Smooth muscle cell (in vitro differentiated cells): ENCODE measurements at regions not wholly inside any gene's neighbourhood (a gene's known extent, or its start where the extent isn't known, plus 50 kb on each side); places are given as distances from the start of the nearest gene placed in this dataset.

Source experiments
- DNase-seq: peaks from one replicate; lab custom pipeline; 2025; ENCODE audit not compliant: unreplicated experiment; lab: John Stamatoyannopoulos, UW
- H2AFZ ChIP-seq: fragments of 200-600 bp; sonication (generic); 2 replicates; pipeline ENCODE4 v1.6.0; 2016; ENCODE audit warnings: antibody characterized with exemption, low read depth, mild to moderate bottlenecking
- H3F3A ChIP-seq: fragments of 200-600 bp; sonication (generic); 2 replicates; pipeline ENCODE4 v1.6.0; 2017; ENCODE audit warnings: antibody characterized with exemption, low read depth
- H3K27ac ChIP-seq: fragments of 200-600 bp; sonication (generic); 2 replicates; pipeline ENCODE4 v1.5.1; 2016; ENCODE audit warnings: low read depth, mild to moderate bottlenecking
- H3K27me3 ChIP-seq: fragments of 200-600 bp; sonication (generic); 2 replicates; pipeline ENCODE4 v1.6.1; 2016; ENCODE audit warnings: low read depth, mild to moderate bottlenecking
- H3K36me3 ChIP-seq: fragments of 200-600 bp; sonication (generic); 2 replicates; pipeline ENCODE4 v1.5.1; 2016; ENCODE audit warnings: low read depth
- H3K4me1 ChIP-seq: fragments of 200-600 bp; sonication (generic); 2 replicates; pipeline ENCODE4 v1.5.1; 2016; ENCODE audit warnings: low read depth
- H3K4me2 ChIP-seq: fragments of 200-600 bp; sonication (generic); 2 replicates; pipeline ENCODE4 v1.6.0; 2016; ENCODE audit warnings: mild to moderate bottlenecking
- H3K4me3 ChIP-seq: fragments of 200-600 bp; sonication (generic); 2 replicates; pipeline ENCODE4 v1.5.1; 2016; ENCODE audit warnings: mild to moderate bottlenecking
- H3K79me2 ChIP-seq: fragments of 200-600 bp; sonication (generic); 2 replicates; pipeline ENCODE4 v1.6.0; 2016; ENCODE audit warnings: low read depth, mild to moderate bottlenecking
- H3K9ac ChIP-seq: fragments of 200-600 bp; sonication (generic); 2 replicates; pipeline ENCODE4 v1.6.0; 2016; ENCODE audit warnings: low read depth
- H3K9me3 ChIP-seq: fragments of 200-600 bp; sonication (generic); replicated peaks from 2 replicates; pipeline ENCODE4 v1.5.1; 2016; ENCODE audit warnings: low read depth
- H4K20me1 ChIP-seq: fragments of 200-600 bp; sonication (generic); 2 replicates; pipeline ENCODE4 v1.6.0; 2016; ENCODE audit warnings: low read depth
- CTCF ChIP-seq: fragments of 200-600 bp; sonication (generic); IDR thresholded peaks from 2 replicates; pipeline ENCODE4 v1.5.1; 2017; ENCODE audit warnings: borderline replicate concordance, mild to moderate bottlenecking, antibody characterized with exemption; ENCODE audit not compliant: insufficient read depth, poor library complexity, severe bottlenecking
- WGBS: methylation state at CpG from one replicate; pipeline ENCODE4 v1.1.7; 2016; ENCODE audit warnings: low lambda C conversion rate; 5-methylcytosine and 5-hydroxymethylcytosine counted together

GRCh38 chr18:22822841-22823508 lies 110.2 kb upstream of the RBBP8 start:
- no peak for TF ChIP-seq CTCF
- peaks cover 11% of the 10 kb centered on the region for H3K4me1 ChIP-seq
- H3F3A ChIP-seq = no peaks in the 10 kb centered on the region
- H4K20me1 ChIP-seq = no peaks in the 10 kb centered on the region
- no peak overlapping the region for H3K27ac ChIP-seq
- H3K27me3 ChIP-seq = no peaks in the 10 kb centered on the region
- no peak overlapping the region for H3K4me3 ChIP-seq
- no peaks in the 10 kb centered on the region for H3K79me2 ChIP-seq
- no peaks in the 10 kb centered on the region for H3K9me3 ChIP-seq
- WGBS = 94% methylated on average over 3 of the region's 3 CpGs
- no peaks in the 10 kb centered on the region for H3K36me3 ChIP-seq
- no peak overlapping the region for H2AFZ ChIP-seq
- H3K9ac ChIP-seq = no peak overlapping the region
- H3K4me2 ChIP-seq = no peak overlapping the region
- no peak for DNase-seq

- Histone ChIP-seq H3K4me1 (peaks cover 6% of the 10 kb centered on the region), H3K27ac (no peak overlapping the region), H3K79me2 (no peaks in the 10 kb centered on the region), H3K27me3 (no peaks in the 10 kb centered on the region), H3K4me2 (no peak overlapping the region), H3K36me3 (no peaks in the 10 kb centered on the region), H3K4me3 (no peak overlapping the region), H4K20me1 (no peaks in the 10 kb centered on the region), H3F3A (no peaks in the 10 kb centered on the region), H3K9me3 (no peaks in the 10 kb centered on the region), H3K9ac (no peak overlapping the region), H2AFZ (no peak overlapping the region)
- 71% methylated on average over 4 of the region's 4 CpGs for WGBS
- DNase-seq = no peak
- TF ChIP-seq CTCF = no peak
Measured at GRCh38 chr18:22826726-22827125, 106.4 kb upstream of the RBBP8 start.

DNA sequence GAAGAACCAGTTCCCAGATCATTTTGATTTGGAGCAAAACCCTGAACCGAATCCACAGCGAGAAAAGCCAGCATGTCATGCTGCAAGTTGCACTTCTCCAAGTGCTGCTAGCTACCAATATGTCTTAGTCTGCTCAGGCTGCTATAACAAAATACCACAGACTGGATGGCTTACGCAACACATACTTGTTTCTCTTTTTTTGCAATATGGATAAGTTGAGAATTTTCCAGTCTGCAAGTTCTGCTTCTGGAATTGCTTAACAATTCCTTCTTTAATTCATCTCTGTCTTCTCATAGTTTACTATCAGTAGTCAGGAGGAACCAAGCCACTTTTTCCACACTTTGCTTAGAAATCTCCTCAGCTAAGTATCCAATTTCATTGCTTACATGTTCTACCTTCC lies 105.9 kb upstream of the RBBP8 start:
- no peak overlapping the region for H3K27ac ChIP-seq
- TF ChIP-seq CTCF = no peak
- no peak overlapping the region for H3K4me3 ChIP-seq
- no peaks in the 10 kb centered on the region for H3K27me3 ChIP-seq
- no peak overlapping the region for H2AFZ ChIP-seq
- H3K4me2 ChIP-seq = no peak overlapping the region
- H3K79me2 ChIP-seq = no peaks in the 10 kb centered on the region
- H3K9ac ChIP-seq = no peak overlapping the region
- DNase-seq = no peak
- no peaks in the 10 kb centered on the region for H3K9me3 ChIP-seq
- no peaks in the 10 kb centered on the region for H3K36me3 ChIP-seq
- 95% methylated on average over 3 of the region's 3 CpGs for WGBS
- H3K4me1 ChIP-seq = peaks cover 1% of the 10 kb centered on the region
- H3F3A ChIP-seq = no peaks in the 10 kb centered on the region
- H4K20me1 ChIP-seq = no peaks in the 10 kb centered on the region

DNA sequence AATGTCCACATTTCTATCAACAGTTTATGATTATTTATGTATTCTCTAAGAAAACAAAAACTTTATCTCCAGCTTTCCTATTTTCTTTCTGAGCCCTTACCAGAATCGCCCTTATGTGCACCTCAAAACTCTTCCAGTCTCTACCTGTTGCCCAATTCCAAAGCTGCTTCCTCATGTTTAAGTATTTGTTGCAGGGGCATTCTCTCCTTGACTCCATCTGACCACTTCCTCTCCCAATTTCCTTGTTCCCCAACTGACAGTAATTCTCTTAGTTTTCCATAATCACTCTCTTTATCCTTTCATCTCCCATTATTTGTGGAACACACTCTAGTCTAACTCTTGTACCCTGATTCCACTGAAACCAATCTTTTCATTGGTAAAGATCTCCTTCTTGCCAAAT lies 105.4 kb upstream of the RBBP8 start:
- no peaks in the 10 kb centered on the region for H3K36me3 ChIP-seq
- H4K20me1 ChIP-seq = no peaks in the 10 kb centered on the region
- H3K9ac ChIP-seq = no peak overlapping the region
- no peaks in the 10 kb centered on the region for H3K9me3 ChIP-seq
- H3K4me2 ChIP-seq = no peak overlapping the region
- H3F3A ChIP-seq = no peaks in the 10 kb centered on the region
- peak overlapping the region; percentile 7 for H3K27ac ChIP-seq
- no peaks in the 10 kb centered on the region for H3K4me1 ChIP-seq
- no peak overlapping the region for H2AFZ ChIP-seq
- no peaks in the 10 kb centered on the region for H3K27me3 ChIP-seq
- H3K4me3 ChIP-seq = no peak overlapping the region
- no peaks in the 10 kb centered on the region for H3K79me2 ChIP-seq
- 93% methylated on average over 1 of the region's 1 CpG for WGBS
- no peak for DNase-seq
- no peak for TF ChIP-seq CTCF
